GM13977 (cell line): ENCODE measurements at regions not wholly inside any gene's neighbourhood (a gene's known extent, or its start where the extent isn't known, plus 50 kb on each side); places are given as distances from the start of the nearest gene placed in this dataset.
"Not testable (repeated sequence)": the region's sequence is repeated elsewhere in the genome, so short reads cannot be mapped to it uniquely, and the experiment has no call there.

Experiments
- DNase-seq: peaks from one replicate; pipeline ENCODE4 v3.0.0; 2012; ENCODE audit warnings: low spot score
- CTCF ChIP-seq: IDR thresholded peaks from 2 replicates; pipeline ENCODE4 v1.5.1; 2012; ENCODE audit warnings: mild to moderate bottlenecking, control low read depth; ENCODE audit not compliant: insufficient read depth; ENCODE audit errors: extremely low read depth, missing control alignments
- in situ Hi-C: fragments of 300-500 bp; cut with MboI; formaldehyde crosslinking; loops from one replicate; pipeline ENCODE4 v1.12.0; 2022; ENCODE audit warnings: low sequenced_read_pairs, low pct_unique_long_range_greater_than_20kb, mixed read lengths, inconsistent platforms; ENCODE audit not compliant: unreplicated experiment

DNA sequence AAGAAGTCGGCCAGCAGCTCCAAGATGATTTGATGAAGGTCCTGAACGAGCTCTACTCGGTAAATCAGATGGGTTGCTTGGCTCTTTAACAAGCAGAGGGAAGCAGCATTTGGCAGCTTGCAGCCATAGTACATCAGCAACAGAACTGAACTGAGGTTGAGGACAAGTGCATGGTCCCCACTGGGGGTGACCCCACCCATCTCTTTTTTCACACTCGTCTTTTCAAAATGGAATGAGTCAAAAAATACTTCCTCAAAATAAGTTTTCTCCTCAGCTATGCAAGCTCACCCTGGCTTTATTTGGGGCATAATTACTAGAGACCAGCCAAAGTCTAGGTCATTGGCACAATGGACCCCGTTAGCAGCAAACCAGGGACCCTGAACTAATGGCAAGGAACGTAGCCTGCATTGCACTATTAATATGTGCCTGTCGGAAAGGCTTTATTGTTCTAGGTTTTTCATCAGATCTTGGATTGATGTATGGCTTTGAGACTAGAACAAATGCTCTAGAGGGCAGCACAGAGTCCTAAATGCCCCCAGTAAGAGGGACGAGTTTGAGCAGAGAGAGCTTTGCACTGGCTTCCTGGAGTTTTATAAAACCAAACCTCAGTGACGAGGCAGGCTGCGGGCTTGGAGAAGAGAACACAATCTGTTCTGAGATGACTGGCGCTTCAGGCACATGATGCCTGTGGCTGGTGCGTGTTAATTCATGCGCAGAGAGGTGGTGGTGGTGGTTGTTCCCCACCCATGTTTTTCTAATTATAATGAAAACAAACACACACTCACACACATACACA, 74.2 kb upstream of the FAM72C start:
- in situ Hi-C loops, DNase-seq: not testable (repeated sequence)
- TF ChIP-seq CTCF, result peak; percentile 25

DNA sequence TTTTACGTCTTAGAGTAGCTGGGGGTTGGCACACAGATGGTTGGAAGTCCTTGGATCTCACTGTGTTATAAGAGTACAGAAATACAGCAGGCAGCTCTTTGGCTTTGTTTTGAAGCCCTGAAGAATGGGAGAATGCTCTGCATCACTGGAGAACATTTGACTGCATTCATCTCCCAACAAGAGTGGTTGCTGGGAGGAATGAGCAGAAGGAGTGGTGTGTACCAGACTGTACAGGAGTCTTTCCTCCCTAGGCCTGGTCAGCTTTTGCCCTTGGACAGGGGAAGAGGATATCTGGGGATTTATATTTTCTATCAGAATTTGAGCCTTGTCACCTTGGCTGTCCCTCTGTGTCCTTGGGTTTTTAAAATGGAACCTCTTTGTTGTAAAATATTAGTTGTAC, 70.5 kb upstream of the FAM72C start:
- DNase-seq, in situ Hi-C loops: not testable (repeated sequence)

DNA sequence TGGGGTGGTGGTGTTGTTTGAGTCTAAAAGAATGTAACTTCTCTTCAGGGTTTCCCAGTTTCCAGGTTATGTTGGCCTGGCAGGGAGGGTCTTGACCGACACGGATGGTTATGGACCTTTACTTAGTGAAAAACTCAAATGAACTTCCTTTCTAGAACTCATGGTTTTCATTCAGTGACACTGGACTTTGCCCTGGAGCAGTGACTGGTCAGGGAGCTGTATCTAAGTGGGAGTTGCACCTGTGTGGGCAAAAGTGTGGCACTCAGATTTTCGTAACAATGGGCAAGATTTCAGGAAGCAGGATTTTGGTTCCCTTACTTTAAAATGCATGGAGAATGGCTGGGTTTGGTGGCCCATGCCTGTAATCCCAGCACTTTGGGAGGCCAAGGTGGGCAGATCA, 68.5 kb upstream of the FAM72C start:
- in situ Hi-C loops, DNase-seq: not testable (repeated sequence)

DNA sequence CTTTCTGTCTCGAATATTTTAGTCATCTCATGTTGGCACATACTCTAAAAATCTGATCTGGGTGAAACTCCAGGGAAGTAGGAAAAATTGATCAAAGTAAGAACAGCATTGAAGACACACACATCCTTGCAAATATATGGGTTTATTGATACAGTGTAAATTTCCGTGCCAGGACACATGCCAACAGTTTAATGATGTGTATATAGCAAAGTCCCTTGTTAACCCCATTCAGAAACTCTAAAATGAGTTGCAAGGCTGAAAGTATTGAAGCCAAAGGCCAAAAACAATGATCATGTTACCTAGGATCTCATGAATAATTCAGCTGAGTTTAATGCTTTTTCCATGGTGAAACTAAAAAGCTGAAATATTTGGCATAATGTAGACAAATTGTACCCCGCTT, 62.3 kb upstream of the FAM72C start:
- DNase-seq, in situ Hi-C loops: not testable (repeated sequence)

DNA sequence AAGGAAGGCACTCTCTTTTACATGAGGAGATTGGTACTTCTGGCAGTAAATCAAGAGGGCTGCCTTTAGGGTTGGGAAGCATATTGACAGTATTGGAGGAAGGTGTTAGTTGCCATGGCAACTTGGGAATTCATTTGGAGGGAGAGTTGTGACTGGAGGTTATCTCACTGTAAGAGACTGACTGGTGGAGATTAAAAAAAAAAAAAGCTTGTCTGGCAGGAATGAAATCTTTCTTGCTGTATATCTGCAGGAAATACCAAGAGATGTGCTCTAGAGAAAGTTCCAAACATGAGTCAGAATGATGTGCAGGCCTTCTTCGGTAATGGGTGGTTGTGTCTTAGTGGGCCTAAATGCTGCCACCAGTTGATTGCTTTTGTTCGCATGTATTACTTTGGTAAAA, 59.8 kb upstream of the FAM72C start:
- in situ Hi-C loops, DNase-seq: not testable (repeated sequence)

DNA sequence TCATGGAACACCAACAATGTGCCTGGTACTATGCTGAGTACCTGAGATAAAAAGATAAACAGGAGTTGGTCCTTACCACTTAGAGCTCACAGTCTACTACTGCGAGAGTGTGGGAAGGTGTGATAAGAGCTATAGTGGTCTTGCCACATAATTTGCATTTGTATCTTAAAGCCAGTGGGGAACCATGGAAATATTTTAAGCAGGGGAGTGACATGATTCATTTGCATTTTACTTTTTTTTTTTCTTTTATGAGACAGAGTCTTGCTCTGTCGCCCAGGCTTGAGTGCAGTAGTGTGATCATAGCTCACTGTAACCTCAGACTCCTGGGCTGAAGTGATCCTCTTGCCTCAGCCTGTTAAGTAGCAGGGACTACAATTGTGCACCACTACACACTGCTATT, 54.2 kb upstream of the FAM72C start:
- DNase-seq, in situ Hi-C loops: not testable (repeated sequence)

GRCh38 chr1:144021690-144022384, 50.1 kb upstream of the FAM72C start:
- DNase-seq, in situ Hi-C loops: not testable (repeated sequence)
